ENCODE measurements at regions not wholly inside any gene's neighbourhood (a gene's known extent, or its start where the extent isn't known, plus 50 kb on each side); places are given as distances from the start of the nearest gene placed in this dataset.

DNA sequence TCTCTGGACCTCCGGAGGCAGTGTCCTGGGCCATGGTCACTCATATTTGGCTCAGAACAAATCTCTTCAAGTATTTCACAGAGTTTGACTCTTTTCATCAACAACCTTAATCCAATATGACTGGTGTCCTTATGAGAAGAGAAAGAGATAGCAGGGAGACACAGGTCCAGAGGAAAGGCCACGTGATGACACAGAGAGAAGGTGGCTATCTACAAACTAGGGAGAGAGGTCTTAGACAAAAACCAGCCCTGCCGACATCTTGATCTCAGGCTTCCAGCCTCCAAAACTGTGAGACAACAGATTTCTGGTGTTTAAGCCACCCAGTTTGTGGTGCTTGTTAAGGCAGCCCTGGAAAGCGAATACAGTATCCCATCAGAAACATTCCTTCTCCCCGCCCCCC lies 237.1 kb upstream of the PROK2 start:
- TF ChIP-seq, protein P1, sequence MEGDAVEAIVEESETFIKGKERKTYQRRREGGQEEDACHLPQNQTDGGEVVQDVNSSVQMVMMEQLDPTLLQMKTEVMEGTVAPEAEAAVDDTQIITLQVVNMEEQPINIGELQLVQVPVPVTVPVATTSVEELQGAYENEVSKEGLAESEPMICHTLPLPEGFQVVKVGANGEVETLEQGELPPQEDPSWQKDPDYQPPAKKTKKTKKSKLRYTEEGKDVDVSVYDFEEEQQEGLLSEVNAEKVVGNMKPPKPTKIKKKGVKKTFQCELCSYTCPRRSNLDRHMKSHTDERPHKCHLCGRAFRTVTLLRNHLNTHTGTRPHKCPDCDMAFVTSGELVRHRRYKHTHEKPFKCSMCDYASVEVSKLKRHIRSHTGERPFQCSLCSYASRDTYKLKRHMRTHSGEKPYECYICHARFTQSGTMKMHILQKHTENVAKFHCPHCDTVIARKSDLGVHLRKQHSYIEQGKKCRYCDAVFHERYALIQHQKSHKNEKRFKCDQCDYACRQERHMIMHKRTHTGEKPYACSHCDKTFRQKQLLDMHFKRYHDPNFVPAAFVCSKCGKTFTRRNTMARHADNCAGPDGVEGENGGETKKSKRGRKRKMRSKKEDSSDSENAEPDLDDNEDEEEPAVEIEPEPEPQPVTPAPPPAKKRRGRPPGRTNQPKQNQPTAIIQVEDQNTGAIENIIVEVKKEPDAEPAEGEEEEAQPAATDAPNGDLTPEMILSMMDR (IDR thresholded peaks at IDR 0.05): no peak
- TF ChIP-seq ZFX (IDR thresholded peaks at IDR 0.05; ENCODE audit: borderline replicate concordance): no peak

DNA sequence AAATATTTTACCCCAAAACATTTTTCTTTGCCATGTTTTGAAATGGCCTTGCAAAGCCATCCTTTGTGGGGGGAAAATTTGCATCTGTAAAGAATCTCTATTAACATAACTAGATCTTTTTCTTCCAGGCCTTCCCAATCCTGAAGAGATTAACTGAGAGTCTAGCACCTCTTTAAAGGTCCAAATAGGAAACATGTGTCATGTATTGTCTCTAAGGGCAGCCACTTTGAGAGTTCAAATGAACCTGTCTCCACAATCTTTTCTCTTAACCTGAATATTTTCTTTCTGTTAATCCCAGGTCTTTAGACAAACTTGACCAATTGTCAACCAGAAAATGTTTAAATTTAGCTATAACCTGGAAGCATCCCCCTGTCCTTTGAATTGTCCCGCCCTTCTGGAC lies 236.6 kb upstream of the PROK2 start:
- H3K27ac ChIP-seq: no peak overlapping the region
- TF ChIP-seq ZFX (IDR thresholded peaks at IDR 0.05; ENCODE audit: borderline replicate concordance): no peak
- TF ChIP-seq, protein P1 (IDR thresholded peaks at IDR 0.05): no peak

More for the DNA sequence above, 237.1 kb upstream of the PROK2 start:
- no peak overlapping the region for H3K27ac ChIP-seq

DNA sequence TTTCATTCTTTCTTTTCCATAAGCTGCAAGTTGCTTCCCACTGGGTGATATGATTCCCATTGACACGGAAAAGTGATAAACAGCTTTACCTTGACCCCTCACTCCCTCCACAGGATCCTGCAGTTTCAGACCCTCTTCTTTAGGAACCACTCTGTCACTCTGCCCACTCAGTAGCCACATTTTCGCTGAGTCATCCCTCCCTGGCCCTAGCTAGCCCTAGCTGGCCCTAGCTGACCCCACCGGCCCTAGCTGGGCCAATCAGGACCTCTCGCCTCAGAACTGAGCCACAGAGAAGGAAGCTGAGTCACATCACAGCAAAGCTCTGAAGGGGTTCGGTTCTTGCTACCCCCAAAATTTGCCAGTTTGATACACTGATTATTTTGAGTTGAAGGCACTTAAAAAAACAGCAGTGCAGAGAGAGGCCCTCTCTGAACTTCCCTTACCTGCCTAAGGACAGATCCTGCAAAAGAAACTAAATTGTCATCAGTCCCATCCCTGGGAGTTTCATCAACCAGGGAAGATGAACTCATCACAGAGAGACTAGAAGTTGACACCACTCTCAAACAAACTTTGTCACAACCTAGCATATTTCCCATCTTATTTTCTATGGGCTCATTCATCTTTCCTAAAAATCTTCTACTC lies 233.5 kb upstream of the PROK2 start:
- TF ChIP-seq ZFX (IDR thresholded peaks at IDR 0.05; ENCODE audit: borderline replicate concordance): no peak
- TF ChIP-seq, protein P1 (IDR thresholded peaks at IDR 0.05): no peak
- H3K27ac ChIP-seq: no peak overlapping the region

DNA sequence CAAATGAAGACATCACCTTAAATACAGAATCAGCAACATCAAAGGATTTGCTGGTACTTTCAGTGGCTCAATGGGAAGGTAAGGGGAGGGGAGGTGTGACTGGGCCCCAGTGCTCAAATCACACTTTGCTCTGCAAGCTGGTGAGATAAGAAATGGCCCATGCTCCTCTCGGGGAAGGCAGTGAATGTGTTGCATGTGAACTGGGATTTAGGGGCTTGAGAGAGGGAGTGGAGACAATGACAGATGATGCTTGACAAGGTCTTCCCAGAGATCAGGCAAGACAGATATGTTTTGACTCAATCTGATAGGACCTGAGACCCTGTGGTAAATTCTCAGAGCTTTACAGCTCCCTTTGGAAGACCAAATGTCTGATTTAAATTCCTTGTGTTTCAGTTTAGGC lies 233.0 kb upstream of the PROK2 start:
- no peak for TF ChIP-seq ZFX (IDR thresholded peaks at IDR 0.05; ENCODE audit: borderline replicate concordance)
- TF ChIP-seq, protein P1 (IDR thresholded peaks at IDR 0.05): no peak

DNA sequence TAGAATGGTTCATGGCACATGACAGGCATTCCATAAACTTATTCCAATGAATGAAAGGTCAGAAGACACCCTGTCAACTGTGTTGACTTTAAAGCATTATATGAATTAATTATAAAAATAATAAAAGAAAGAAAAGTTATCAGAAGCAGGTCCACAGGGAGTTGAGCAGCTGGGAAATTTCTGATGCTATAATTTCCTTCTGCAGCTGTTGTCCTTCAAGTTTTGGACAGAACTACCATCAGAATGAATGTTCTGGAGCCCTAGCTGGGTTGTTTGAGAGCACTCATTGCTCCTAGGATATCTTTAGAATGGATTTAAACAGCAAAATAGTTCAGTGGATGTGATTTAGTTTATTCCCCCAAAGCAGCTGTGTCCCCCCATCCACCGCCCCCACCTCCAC lies 232.4 kb upstream of the PROK2 start:
- no peak for TF ChIP-seq ZFX (IDR thresholded peaks at IDR 0.05; ENCODE audit: borderline replicate concordance)
- TF ChIP-seq, protein P1 (IDR thresholded peaks at IDR 0.05): no peak

More for the DNA sequence above, 233.0 kb upstream of the PROK2 start:
- H3K27ac ChIP-seq: no peak overlapping the region

DNA sequence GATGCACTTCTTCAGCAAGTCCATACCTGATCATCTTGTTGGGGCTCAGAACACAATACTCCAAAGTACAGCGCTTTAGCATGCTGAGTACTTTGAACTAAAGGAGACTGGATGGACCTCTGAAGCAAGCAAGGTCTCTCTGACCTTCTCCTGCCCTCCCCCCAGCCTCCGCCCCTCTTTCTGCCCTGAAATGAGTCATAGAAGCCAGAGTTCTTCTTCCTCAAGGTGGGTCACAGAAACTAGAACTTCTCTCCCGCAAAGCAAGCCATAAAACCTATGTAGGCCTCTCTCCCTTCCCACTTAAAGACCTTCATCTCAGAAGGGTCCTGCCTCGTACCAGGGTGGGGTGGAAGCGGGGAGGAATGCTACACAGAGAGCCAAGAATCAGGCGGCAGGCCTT lies 230.5 kb upstream of the PROK2 start:
- TF ChIP-seq ZFX (IDR thresholded peaks at IDR 0.05; ENCODE audit: borderline replicate concordance): no peak
- TF ChIP-seq, protein P1 (IDR thresholded peaks at IDR 0.05): no peak
- H3K27ac ChIP-seq: no peak overlapping the region

More for the DNA sequence above, 232.4 kb upstream of the PROK2 start:
- H3K27ac ChIP-seq: no peak overlapping the region

DNA sequence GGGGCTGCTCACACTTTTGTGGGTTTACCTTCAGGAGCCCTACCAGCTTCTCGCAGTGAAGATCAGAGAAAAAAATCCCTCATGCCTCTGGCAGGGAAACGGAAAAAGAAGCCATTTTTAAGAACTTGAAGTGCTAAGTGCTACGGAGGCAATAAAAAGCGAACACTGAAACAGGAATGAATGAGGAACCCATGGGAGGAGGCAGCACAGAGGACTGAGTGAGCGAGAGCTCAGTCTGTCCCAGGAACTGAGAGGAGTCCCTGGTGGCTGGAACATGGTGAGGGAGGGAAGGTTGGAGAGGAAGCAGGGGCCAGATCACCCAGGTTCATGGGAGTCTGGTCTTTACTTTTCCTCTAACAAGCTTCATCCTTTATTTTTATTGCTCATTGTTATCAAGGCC lies 228.1 kb upstream of the PROK2 start:
- H3K27ac ChIP-seq: no peak overlapping the region
- TF ChIP-seq, protein P1 (IDR thresholded peaks at IDR 0.05): no peak
- TF ChIP-seq ZFX (IDR thresholded peaks at IDR 0.05; ENCODE audit: borderline replicate concordance): no peak
